Neural cell (in vitro differentiated cells): ENCODE measurements at regions not wholly inside any gene's neighbourhood (a gene's known extent, or its start where the extent isn't known, plus 50 kb on each side); places are given as distances from the start of the nearest gene placed in this dataset.

Source experiments
- H2AFZ ChIP-seq: fragments of 200-600, 300-800 bp; sonication (generic), shearing (Covaris generic); 2 replicates; pipeline ENCODE4 v1.6.0; 2014; ENCODE audit warnings: low read depth, mild to moderate bottlenecking, antibody characterized with exemption, low read length, moderate library complexity
- H3F3A ChIP-seq: fragments of 200-600 bp; shearing (Covaris generic); 2 replicates; pipeline ENCODE4 v1.6.1; 2016; ENCODE audit warnings: mild to moderate bottlenecking, moderate library complexity, mixed read lengths, antibody characterized with exemption, low read length; ENCODE audit not compliant: insufficient read depth, poor library complexity, severe bottlenecking
- H3K27ac ChIP-seq: fragments of 200-600, 300-800 bp; sonication (generic), shearing (Covaris generic); 2 replicates; pipeline ENCODE4 v1.5.1; 2014; ENCODE audit warnings: mild to moderate bottlenecking, low read length, moderate library complexity
- H3K27me3 ChIP-seq: fragments of 300-800, 200-600 bp; sonication (generic), shearing (Covaris generic); 2 replicates; pipeline ENCODE4 v1.6.0; 2014; ENCODE audit warnings: mild to moderate bottlenecking, low read depth, low read length, moderate library complexity; ENCODE audit not compliant: insufficient read depth
- H3K36me3 ChIP-seq: fragments of 300-800, 200-600 bp; sonication (generic), shearing (Covaris generic); 2 replicates; pipeline ENCODE4 v1.5.1; 2014; ENCODE audit warnings: mild to moderate bottlenecking, antibody characterized with exemption, low read length, moderate library complexity; ENCODE audit not compliant: insufficient read depth
- H3K4me2 ChIP-seq: fragments of 300-800, 200-600 bp; sonication (generic), shearing (Covaris generic); 2 replicates; pipeline ENCODE4 v1.6.0; 2014; ENCODE audit warnings: mild to moderate bottlenecking, low read length
- H3K4me3 ChIP-seq: fragments of 300-800, 200-600 bp; sonication (generic), shearing (Covaris generic); 2 replicates; pipeline ENCODE4 v1.5.1; 2014; ENCODE audit warnings: mild to moderate bottlenecking, low read length, moderate library complexity
- H3K79me2 ChIP-seq: fragments of 200-600 bp; shearing (Covaris generic); replicated peaks from 2 replicates; pipeline ENCODE4 v1.6.0; 2014; ENCODE audit warnings: mild to moderate bottlenecking, low read length, moderate library complexity; ENCODE audit not compliant: insufficient read depth
- H3K9ac ChIP-seq: fragments of 300-800, 200-600 bp; sonication (generic), shearing (Covaris generic); 2 replicates; pipeline ENCODE4 v1.6.1; 2016; ENCODE audit warnings: mild to moderate bottlenecking, low read length, mixed read lengths
- H3K9me2 ChIP-seq: fragments of 200-600 bp; shearing (Covaris generic); 2 replicates; pipeline ENCODE4 v1.6.1; 2016; ENCODE audit warnings: mild to moderate bottlenecking, low read length, mixed read lengths; ENCODE audit not compliant: insufficient read depth
- H3K9me3 ChIP-seq: fragments of 200-600, 300-800 bp; sonication (generic), shearing (Covaris generic); 2 replicates; pipeline ENCODE4 v1.6.1; 2016; ENCODE audit warnings: mild to moderate bottlenecking, mixed run types, low read length, moderate library complexity, mixed read lengths
- H4K20me1 ChIP-seq: fragments of 200-600 bp; shearing (Covaris generic); 2 replicates; pipeline ENCODE4 v1.6.1; 2016; ENCODE audit warnings: mild to moderate bottlenecking, mixed run types; ENCODE audit not compliant: insufficient read depth
- CTCF ChIP-seq: fragments of 450-650 bp; IDR thresholded peaks from 2 replicates; pipeline ENCODE4 v1.5.1; 2014; ENCODE audit warnings: antibody characterized with exemption, mild to moderate bottlenecking, moderate library complexity; ENCODE audit not compliant: poor library complexity, severe bottlenecking
- EP300 ChIP-seq: fragments of 450-650 bp; conservative IDR thresholded peaks from 2 replicates; pipeline ENCODE4 v1.6.1; 2014; ENCODE audit warnings: antibody characterized with exemption, mild to moderate bottlenecking, moderate library complexity; ENCODE audit not compliant: poor library complexity, severe bottlenecking
- EZH2 ChIP-seq: fragments of 200-600, 300-800 bp; shearing (Covaris generic), sonication (generic); IDR thresholded peaks from 2 replicates; pipeline ENCODE4 v1.6.1; 2014; ENCODE audit warnings: antibody characterized with exemption, low read length, borderline replicate concordance, mild to moderate bottlenecking; ENCODE audit not compliant: insufficient read depth, poor library complexity, severe bottlenecking
- MXI1 ChIP-seq: fragments of 450-650 bp; conservative IDR thresholded peaks from 2 replicates; pipeline ENCODE4 v1.6.1; 2014; ENCODE audit warnings: antibody characterized with exemption, mild to moderate bottlenecking; ENCODE audit not compliant: poor library complexity, severe bottlenecking
- POLR2AphosphoS5 ChIP-seq: IDR thresholded peaks from 2 replicates; pipeline ENCODE4 v1.6.1; 2012
- RAD21 ChIP-seq: fragments of 450-650 bp; conservative IDR thresholded peaks from 2 replicates; pipeline ENCODE4 v1.6.1; 2014; ENCODE audit warnings: antibody characterized with exemption, mild to moderate bottlenecking, moderate library complexity
- REST ChIP-seq: IDR thresholded peaks from 2 replicates; pipeline ENCODE4 v1.6.1; 2012; ENCODE audit warnings: borderline replicate concordance
- SMC3 ChIP-seq: fragments of 450-650 bp; conservative IDR thresholded peaks from 2 replicates; pipeline ENCODE4 v1.6.1; 2014; ENCODE audit warnings: antibody characterized with exemption, mild to moderate bottlenecking, moderate library complexity; ENCODE audit not compliant: poor library complexity
- TAF1 ChIP-seq: IDR thresholded peaks from 2 replicates; pipeline ENCODE4 v1.6.1; 2012; ENCODE audit warnings: low read depth

GRCh38 chr20:7108929-7109328 lies 341.4 kb downstream of the BMP2 start:
- no peak overlapping the region for H3K4me3 ChIP-seq
- H2AFZ ChIP-seq: no peak overlapping the region
- no peak overlapping the region for H3K27ac ChIP-seq
- H4K20me1 ChIP-seq: no peaks in the 10 kb centered on the region
- no peak overlapping the region for H3K9ac ChIP-seq
- H3K9me3 ChIP-seq: no peaks in the 10 kb centered on the region
- no peaks in the 10 kb centered on the region for H3F3A ChIP-seq
- H3K79me2 ChIP-seq: no peaks in the 10 kb centered on the region
- no peak overlapping the region for H3K4me2 ChIP-seq
- no peaks in the 10 kb centered on the region for H3K36me3 ChIP-seq
- H3K27me3 ChIP-seq: no peaks in the 10 kb centered on the region
- TF ChIP-seq CTCF: no peak
- TF ChIP-seq MXI1: no peak
- no peak for TF ChIP-seq RAD21
- no peak for TF ChIP-seq EP300
- TF ChIP-seq SMC3: no peak
- TF ChIP-seq EZH2: no peak
- no peak for TF ChIP-seq POLR2AphosphoS5
- no peak for TF ChIP-seq TAF1
- TF ChIP-seq REST: no peak
- no peaks in the 10 kb centered on the region for H3K9me2 ChIP-seq

GRCh38 chr20:7113577-7114466 lies 346.3 kb downstream of the BMP2 start:
- no peaks in the 10 kb centered on the region for H3K9me3 ChIP-seq
- H3K27me3 ChIP-seq: no peaks in the 10 kb centered on the region
- no peaks in the 10 kb centered on the region for H3F3A ChIP-seq
- TF ChIP-seq POLR2AphosphoS5 (no peak), EZH2 (no peak), TAF1 (no peak), REST (no peak), SMC3 (peak; percentile 35), CTCF (peak; percentile 35)
- no peak overlapping the region for H3K27ac ChIP-seq
- H3K4me2 ChIP-seq: no peak overlapping the region
- no peaks in the 10 kb centered on the region for H4K20me1 ChIP-seq
- H3K36me3 ChIP-seq: no peaks in the 10 kb centered on the region
- H3K79me2 ChIP-seq: no peaks in the 10 kb centered on the region
- H3K9me2 ChIP-seq: no peaks in the 10 kb centered on the region
- H3K4me3 ChIP-seq: no peak overlapping the region
- no peak overlapping the region for H2AFZ ChIP-seq
- no peak overlapping the region for H3K9ac ChIP-seq
